H1 (cell line): ENCODE measurements at regions not wholly inside any gene's neighbourhood (a gene's known extent, or its start where the extent isn't known, plus 50 kb on each side); places are given as distances from the start of the nearest gene placed in this dataset.

ENCODE experiments used
- BACH1 ChIP-seq: IDR thresholded peaks from 2 replicates; pipeline ENCODE4 v1.6.1; 2012; ENCODE audit warnings: low read length, improper control_type of control experiment
- CHD2 ChIP-seq: IDR thresholded peaks from 2 replicates; pipeline ENCODE4 v1.6.1; 2012; ENCODE audit warnings: low read length, improper control_type of control experiment
- JUN ChIP-seq: IDR thresholded peaks from 2 replicates; pipeline ENCODE4 v1.6.1; 2011; ENCODE audit warnings: low read depth, mild to moderate bottlenecking, improper control_type of control experiment, low read length
- JUND ChIP-seq: IDR thresholded peaks from 2 replicates; pipeline ENCODE4 v1.6.1; 2011; ENCODE audit warnings: mild to moderate bottlenecking, improper control_type of control experiment, low read length
- RFX5 ChIP-seq: IDR thresholded peaks from 2 replicates; pipeline ENCODE4 v1.6.1; 2011; ENCODE audit warnings: low read depth, low read length, improper control_type of control experiment, borderline replicate concordance
- SIX5 ChIP-seq: IDR thresholded peaks from 2 replicates; pipeline ENCODE4 v1.6.1; 2011; ENCODE audit warnings: mild to moderate bottlenecking, low read depth, low read length
- TF ChIP-seq, protein P1 (sequence below): fragments of 300-600 bp; sonication (generic); IDR thresholded peaks from 2 replicates; pipeline ENCODE4 v1.7.1; 2012; ENCODE audit warnings: low read length, moderate library complexity, mild to moderate bottlenecking, inconsistent platforms; ENCODE audit not compliant: insufficient replicate concordance

DNA sequence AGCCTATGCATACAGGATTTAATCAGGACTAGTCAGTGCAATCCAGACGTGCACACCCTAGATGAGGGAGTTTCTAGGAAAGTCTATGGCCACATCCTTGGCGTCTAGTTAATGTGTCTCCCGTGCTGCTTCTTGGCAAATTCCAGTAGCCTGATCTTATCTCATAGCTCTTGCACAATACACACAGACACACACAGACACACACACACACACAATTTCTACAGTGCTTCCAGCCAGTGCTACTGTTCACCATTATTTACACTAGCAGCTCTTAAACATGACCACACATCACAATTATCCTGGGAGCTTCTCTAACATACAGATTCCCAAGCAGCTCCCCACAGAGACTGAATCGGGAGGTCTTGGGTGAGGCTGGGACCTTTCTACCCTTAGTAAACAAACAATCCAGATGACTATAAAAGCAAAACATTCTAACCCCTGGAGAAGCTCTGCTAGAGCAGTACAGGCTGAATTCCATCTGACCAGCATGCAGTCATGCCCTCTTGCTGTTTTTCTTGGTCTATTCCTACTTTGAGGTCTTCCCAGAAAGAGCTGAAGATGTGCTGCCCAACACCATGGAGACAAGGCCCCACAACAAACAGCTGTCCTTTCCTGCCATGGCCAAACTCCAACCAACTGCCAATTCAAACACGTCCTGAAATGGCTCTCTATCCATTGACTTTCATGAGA lies 236.6 kb downstream of the DEPDC1B start (continued):
- TF ChIP-seq, protein P1, sequence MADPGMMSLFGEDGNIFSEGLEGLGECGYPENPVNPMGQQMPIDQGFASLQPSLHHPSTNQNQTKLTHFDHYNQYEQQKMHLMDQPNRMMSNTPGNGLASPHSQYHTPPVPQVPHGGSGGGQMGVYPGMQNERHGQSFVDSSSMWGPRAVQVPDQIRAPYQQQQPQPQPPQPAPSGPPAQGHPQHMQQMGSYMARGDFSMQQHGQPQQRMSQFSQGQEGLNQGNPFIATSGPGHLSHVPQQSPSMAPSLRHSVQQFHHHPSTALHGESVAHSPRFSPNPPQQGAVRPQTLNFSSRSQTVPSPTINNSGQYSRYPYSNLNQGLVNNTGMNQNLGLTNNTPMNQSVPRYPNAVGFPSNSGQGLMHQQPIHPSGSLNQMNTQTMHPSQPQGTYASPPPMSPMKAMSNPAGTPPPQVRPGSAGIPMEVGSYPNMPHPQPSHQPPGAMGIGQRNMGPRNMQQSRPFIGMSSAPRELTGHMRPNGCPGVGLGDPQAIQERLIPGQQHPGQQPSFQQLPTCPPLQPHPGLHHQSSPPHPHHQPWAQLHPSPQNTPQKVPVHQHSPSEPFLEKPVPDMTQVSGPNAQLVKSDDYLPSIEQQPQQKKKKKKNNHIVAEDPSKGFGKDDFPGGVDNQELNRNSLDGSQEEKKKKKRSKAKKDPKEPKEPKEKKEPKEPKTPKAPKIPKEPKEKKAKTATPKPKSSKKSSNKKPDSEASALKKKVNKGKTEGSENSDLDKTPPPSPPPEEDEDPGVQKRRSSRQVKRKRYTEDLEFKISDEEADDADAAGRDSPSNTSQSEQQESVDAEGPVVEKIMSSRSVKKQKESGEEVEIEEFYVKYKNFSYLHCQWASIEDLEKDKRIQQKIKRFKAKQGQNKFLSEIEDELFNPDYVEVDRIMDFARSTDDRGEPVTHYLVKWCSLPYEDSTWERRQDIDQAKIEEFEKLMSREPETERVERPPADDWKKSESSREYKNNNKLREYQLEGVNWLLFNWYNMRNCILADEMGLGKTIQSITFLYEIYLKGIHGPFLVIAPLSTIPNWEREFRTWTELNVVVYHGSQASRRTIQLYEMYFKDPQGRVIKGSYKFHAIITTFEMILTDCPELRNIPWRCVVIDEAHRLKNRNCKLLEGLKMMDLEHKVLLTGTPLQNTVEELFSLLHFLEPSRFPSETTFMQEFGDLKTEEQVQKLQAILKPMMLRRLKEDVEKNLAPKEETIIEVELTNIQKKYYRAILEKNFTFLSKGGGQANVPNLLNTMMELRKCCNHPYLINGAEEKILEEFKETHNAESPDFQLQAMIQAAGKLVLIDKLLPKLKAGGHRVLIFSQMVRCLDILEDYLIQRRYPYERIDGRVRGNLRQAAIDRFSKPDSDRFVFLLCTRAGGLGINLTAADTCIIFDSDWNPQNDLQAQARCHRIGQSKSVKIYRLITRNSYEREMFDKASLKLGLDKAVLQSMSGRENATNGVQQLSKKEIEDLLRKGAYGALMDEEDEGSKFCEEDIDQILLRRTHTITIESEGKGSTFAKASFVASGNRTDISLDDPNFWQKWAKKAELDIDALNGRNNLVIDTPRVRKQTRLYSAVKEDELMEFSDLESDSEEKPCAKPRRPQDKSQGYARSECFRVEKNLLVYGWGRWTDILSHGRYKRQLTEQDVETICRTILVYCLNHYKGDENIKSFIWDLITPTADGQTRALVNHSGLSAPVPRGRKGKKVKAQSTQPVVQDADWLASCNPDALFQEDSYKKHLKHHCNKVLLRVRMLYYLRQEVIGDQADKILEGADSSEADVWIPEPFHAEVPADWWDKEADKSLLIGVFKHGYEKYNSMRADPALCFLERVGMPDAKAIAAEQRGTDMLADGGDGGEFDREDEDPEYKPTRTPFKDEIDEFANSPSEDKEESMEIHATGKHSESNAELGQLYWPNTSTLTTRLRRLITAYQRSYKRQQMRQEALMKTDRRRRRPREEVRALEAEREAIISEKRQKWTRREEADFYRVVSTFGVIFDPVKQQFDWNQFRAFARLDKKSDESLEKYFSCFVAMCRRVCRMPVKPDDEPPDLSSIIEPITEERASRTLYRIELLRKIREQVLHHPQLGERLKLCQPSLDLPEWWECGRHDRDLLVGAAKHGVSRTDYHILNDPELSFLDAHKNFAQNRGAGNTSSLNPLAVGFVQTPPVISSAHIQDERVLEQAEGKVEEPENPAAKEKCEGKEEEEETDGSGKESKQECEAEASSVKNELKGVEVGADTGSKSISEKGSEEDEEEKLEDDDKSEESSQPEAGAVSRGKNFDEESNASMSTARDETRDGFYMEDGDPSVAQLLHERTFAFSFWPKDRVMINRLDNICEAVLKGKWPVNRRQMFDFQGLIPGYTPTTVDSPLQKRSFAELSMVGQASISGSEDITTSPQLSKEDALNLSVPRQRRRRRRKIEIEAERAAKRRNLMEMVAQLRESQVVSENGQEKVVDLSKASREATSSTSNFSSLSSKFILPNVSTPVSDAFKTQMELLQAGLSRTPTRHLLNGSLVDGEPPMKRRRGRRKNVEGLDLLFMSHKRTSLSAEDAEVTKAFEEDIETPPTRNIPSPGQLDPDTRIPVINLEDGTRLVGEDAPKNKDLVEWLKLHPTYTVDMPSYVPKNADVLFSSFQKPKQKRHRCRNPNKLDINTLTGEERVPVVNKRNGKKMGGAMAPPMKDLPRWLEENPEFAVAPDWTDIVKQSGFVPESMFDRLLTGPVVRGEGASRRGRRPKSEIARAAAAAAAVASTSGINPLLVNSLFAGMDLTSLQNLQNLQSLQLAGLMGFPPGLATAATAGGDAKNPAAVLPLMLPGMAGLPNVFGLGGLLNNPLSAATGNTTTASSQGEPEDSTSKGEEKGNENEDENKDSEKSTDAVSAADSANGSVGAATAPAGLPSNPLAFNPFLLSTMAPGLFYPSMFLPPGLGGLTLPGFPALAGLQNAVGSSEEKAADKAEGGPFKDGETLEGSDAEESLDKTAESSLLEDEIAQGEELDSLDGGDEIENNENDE: no peak
- TF ChIP-seq JUND: no peak
- no peak for TF ChIP-seq BACH1
- TF ChIP-seq SIX5: no peak
- no peak for TF ChIP-seq JUN
- no peak for TF ChIP-seq RFX5
- no peak for TF ChIP-seq CHD2
